ENCODE measurements at regions not wholly inside any gene's neighbourhood (a gene's known extent, or its start where the extent isn't known, plus 50 kb on each side); places are given as distances from the start of the nearest gene placed in this dataset.

DNA sequence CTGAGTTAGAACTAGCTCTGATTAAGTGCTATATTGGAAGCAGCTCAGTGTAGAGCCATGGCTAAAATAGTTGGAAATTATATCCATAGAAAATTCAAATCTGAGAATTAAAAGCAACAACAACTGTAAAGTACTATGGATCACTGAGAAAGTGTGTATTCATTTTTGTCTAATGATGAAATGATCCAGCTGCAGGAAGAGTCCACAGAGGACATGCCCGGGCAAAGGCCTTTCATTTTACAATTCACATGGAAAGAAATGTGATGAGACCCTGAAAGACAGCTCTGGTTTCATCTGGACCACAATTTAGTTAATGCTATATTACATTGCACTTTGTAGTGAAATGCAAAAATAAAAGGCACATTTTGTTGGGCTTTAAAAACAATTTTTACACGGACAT, 196.8 kb upstream of the FAT1 start:
- no peaks in the 10 kb centered on the region for H3K27me3 ChIP-seq (ENCODE audit: insufficient read depth in 3 of 3, low read length in 2 of 3)
- DNase-seq, result no peak
- H3K9me3 ChIP-seq, result no peaks in the 10 kb centered on the region
- intact Hi-C loops (cut with DNase I), result no loop called here
- TF ChIP-seq, protein P1, sequence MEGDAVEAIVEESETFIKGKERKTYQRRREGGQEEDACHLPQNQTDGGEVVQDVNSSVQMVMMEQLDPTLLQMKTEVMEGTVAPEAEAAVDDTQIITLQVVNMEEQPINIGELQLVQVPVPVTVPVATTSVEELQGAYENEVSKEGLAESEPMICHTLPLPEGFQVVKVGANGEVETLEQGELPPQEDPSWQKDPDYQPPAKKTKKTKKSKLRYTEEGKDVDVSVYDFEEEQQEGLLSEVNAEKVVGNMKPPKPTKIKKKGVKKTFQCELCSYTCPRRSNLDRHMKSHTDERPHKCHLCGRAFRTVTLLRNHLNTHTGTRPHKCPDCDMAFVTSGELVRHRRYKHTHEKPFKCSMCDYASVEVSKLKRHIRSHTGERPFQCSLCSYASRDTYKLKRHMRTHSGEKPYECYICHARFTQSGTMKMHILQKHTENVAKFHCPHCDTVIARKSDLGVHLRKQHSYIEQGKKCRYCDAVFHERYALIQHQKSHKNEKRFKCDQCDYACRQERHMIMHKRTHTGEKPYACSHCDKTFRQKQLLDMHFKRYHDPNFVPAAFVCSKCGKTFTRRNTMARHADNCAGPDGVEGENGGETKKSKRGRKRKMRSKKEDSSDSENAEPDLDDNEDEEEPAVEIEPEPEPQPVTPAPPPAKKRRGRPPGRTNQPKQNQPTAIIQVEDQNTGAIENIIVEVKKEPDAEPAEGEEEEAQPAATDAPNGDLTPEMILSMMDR (IDR thresholded peaks at IDR 0.05), result no peak
- 41 to 56% (median 44%) methylated on average over 2 of the region's 2 CpGs for WGBS, 3 donors
- H3K36me3 ChIP-seq (ENCODE audit: insufficient read depth in 1 of 2, low read depth in 1 of 2), result no peaks in the 10 kb centered on the region
- no peak for ATAC-seq
- H3K27ac ChIP-seq, result no peak overlapping the region
- H3K4me3 ChIP-seq, result no peak overlapping the region
- H3K4me1 ChIP-seq, result no peaks in the 10 kb centered on the region

DNA sequence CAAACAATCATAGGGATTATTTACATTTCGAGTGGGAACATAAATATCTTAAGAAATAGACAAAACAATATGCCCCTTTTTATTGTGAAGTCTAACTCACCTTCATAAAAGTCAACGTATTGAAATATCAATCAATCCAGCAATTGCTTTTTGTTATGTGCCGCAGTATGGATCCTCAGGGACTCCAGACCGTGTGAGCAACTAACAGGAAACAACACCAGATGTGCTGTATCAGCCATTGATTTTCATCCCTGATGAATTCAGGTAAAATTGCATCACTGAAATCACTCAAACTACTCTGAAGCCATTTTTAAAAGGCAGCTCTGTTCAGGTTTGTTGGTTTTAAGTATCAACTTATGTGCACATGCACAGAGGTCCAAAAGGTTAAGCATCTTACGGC, 197.3 kb upstream of the FAT1 start:
- intact Hi-C loops (cut with DNase I), result no loop called here
- no peaks in the 10 kb centered on the region for H3K4me1 ChIP-seq
- DNase-seq (no peak), ATAC-seq (no peak)
- H3K27ac ChIP-seq, result no peak overlapping the region
- no peaks in the 10 kb centered on the region for H3K9me3 ChIP-seq
- TF ChIP-seq, protein P1 (IDR thresholded peaks at IDR 0.05), result no peak
- no peak overlapping the region for H3K4me3 ChIP-seq
- no peaks in the 10 kb centered on the region for H3K27me3 ChIP-seq (ENCODE audit: insufficient read depth in 3 of 3, low read length in 2 of 3)
- 59 to 77% (median 71%) methylated on average over 5 of the region's 5 CpGs for WGBS, 3 donors
- H3K36me3 ChIP-seq (ENCODE audit: insufficient read depth in 1 of 2, low read depth in 1 of 2), result no peaks in the 10 kb centered on the region

DNA sequence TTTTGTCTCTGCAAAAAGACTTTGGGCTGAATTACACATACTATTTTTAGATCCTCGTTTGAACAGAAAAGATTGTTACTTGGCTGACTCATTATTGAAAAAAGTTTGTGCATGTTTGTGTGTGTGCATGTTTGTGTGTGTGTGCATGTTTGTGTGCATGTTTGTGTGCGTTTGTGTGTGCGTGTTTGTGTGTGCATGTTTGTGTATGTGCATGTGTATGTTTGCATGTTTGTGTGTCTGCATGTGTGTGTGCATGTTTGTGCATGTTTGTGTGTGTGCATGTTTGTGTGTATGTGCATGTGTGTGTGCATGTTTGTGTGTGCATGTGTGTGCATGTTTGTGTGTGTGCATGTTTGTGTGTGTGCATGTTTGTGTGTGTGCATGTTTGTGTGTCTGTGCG, 201.1 kb upstream of the FAT1 start:
- ATAC-seq, result no peak
- no peak for DNase-seq
- Histone ChIP-seq H3K4me3 (no peak overlapping the region), H3K4me1 (no peaks in the 10 kb centered on the region), H3K27me3 (ENCODE audit: insufficient read depth in 3 of 3, low read length in 2 of 3) (no peaks in the 10 kb centered on the region), H3K36me3 (ENCODE audit: insufficient read depth in 1 of 2, low read depth in 1 of 2) (no peaks in the 10 kb centered on the region), H3K27ac (no peak overlapping the region), H3K9me3 (no peaks in the 10 kb centered on the region)
- TF ChIP-seq, protein P1 (IDR thresholded peaks at IDR 0.05), result no peak
- intact Hi-C loops (cut with DNase I), result no loop called here
- 38 to 74% (median 61%) methylated on average over 4 of the region's 4 CpGs for WGBS, 3 donors

DNA sequence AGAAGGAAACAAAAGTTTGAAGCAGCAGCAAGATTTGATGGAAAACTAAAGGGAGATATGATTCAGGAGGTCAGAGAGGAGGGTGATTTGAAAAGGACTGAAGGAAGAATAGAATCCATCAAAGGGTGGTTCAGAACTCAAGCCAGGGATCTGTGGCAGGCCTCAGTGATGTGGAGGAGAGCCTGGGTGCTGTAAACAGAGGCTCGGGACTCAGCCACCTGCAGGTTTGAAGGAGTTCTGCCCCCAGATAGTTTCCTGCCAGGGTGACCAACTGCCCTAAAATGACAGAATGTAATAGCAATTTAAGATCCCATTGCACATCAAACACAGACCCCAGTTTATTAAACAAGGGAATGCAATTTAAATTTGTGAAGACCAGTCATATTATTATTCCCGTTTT, 204.0 kb upstream of the FAT1 start:
- intact Hi-C loops (cut with DNase I), result no loop called here
- Histone ChIP-seq H3K36me3 (ENCODE audit: insufficient read depth in 1 of 2, low read depth in 1 of 2) (no peaks in the 10 kb centered on the region), H3K27me3 (ENCODE audit: insufficient read depth in 3 of 3, low read length in 2 of 3) (no peaks in the 10 kb centered on the region), H3K4me1 (no peaks in the 10 kb centered on the region), H3K27ac (no peak overlapping the region), H3K9me3 (no peaks in the 10 kb centered on the region), H3K4me3 (no peak overlapping the region)
- TF ChIP-seq, protein P1 (IDR thresholded peaks at IDR 0.05), result no peak
- 68 to 71% (median 68%) methylated on average over 2 of the region's 2 CpGs for WGBS, 3 donors
- no peak for ATAC-seq
- DNase-seq, result no peak

DNA sequence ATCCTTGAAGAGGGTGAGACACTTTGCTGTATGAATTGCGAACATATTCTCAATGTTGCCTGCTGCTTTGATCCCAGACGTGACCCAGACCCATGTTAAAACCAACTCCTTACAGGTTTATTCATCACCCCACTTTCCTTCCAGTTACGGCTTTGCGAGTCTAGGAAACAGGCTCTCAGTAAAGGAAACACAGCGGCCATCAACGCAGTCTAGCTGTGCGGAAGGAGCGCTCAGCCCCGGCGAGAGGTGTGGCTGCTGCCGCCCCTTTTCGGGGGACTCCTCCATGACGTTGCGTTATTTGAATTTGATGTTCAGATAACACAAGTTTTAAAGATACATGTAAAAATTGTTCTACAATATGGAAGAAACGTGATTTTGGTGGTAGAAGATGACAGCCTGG, 206.4 kb upstream of the FAT1 start:
- 97% methylated on average over 15 of the region's 15 CpGs for WGBS, 3 donors
- intact Hi-C loops (cut with DNase I), result no loop called here
- no peak for ATAC-seq

More for the DNA sequence above, 206.4 kb upstream of the FAT1 start:
- Histone ChIP-seq H3K27ac (no peak overlapping the region), H3K27me3 (ENCODE audit: insufficient read depth in 3 of 3, low read length in 2 of 3) (no peaks in the 10 kb centered on the region), H3K4me3 (no peak overlapping the region), H3K4me1 (no peaks in the 10 kb centered on the region), H3K9me3 (no peaks in the 10 kb centered on the region), H3K36me3 (ENCODE audit: insufficient read depth in 1 of 2, low read depth in 1 of 2) (no peaks in the 10 kb centered on the region)
- TF ChIP-seq, protein P1 (IDR thresholded peaks at IDR 0.05), result no peak
- DNase-seq, result no peak

Measured in psoas muscle (tissue), 7 donors.